ENCODE measurements at regions not wholly inside any gene's neighbourhood (a gene's known extent, or its start where the extent isn't known, plus 50 kb on each side); places are given as distances from the start of the nearest gene placed in this dataset.

- Histone ChIP-seq H3K4me3 (ENCODE audit: low read length) (no peak overlapping the region), H3K27me3 (ENCODE audit: insufficient read depth, low read length) (no peaks in the 10 kb centered on the region), H3K27ac (ENCODE audit: low read depth, low read length) (no peak overlapping the region), H3K9me3 (ENCODE audit: insufficient read depth, low read depth, low read length) (peaks cover 7% of the 10 kb centered on the region), H3K36me3 (ENCODE audit: insufficient read depth, low read length) (no peaks in the 10 kb centered on the region), H3K9ac (ENCODE audit: low read depth, low read length) (no peak overlapping the region), H3K4me1 (ENCODE audit: insufficient read depth, low read length) (no peaks in the 10 kb centered on the region)
- WGBS, result 98% methylated on average over 3 of the region's 3 CpGs
Observed at GRCh38 chr16:24446189-24446588, 93.2 kb upstream of the RBBP6 start.

GRCh38 chr16:24452724-24453123 lies 86.6 kb upstream of the RBBP6 start:
- H3K27ac ChIP-seq (ENCODE audit: low read depth, low read length), result no peak overlapping the region
- 93% methylated on average over 3 of the region's 3 CpGs for whole genome bisulfite sequencing
- no peaks in the 10 kb centered on the region for H3K9me3 ChIP-seq (ENCODE audit: insufficient read depth, low read depth, low read length)
- H3K36me3 ChIP-seq (ENCODE audit: insufficient read depth, low read length), result no peaks in the 10 kb centered on the region
- H3K9ac ChIP-seq (ENCODE audit: low read depth, low read length), result no peak overlapping the region
- no peaks in the 10 kb centered on the region for H3K27me3 ChIP-seq (ENCODE audit: insufficient read depth, low read length)
- no peak overlapping the region for H3K4me3 ChIP-seq (ENCODE audit: low read length)
- no peaks in the 10 kb centered on the region for H3K4me1 ChIP-seq (ENCODE audit: insufficient read depth, low read length)

GRCh38 chr16:24463196-24463945 lies 76.0 kb upstream of the RBBP6 start:
- H3K4me1 ChIP-seq (ENCODE audit: insufficient read depth, low read length), result peaks cover 8% of the 10 kb centered on the region; the same call in 1 of the 2 replicates
- no peak overlapping the region for H3K4me3 ChIP-seq (ENCODE audit: low read length)
- H3K36me3 ChIP-seq (ENCODE audit: insufficient read depth, low read length), result no peaks in the 10 kb centered on the region
- no peak overlapping the region for H3K27ac ChIP-seq (ENCODE audit: low read depth, low read length)
- 0 out of 2 replicates have a peak, but pooled peaks cover 2% of the 10 kb centered on the region for H3K9me3 ChIP-seq (ENCODE audit: insufficient read depth, low read depth, low read length)
- 66% methylated on average over 10 of the region's 10 CpGs for WGBS
- no peaks in the 10 kb centered on the region for H3K27me3 ChIP-seq (ENCODE audit: insufficient read depth, low read length)
- H3K9ac ChIP-seq (ENCODE audit: low read depth, low read length), result no peak overlapping the region

GRCh38 chr16:24471561-24472350 lies 67.6 kb upstream of the RBBP6 start:
- no peak overlapping the region for H3K9ac ChIP-seq (ENCODE audit: low read depth, low read length)
- H3K27me3 ChIP-seq (ENCODE audit: insufficient read depth, low read length), result no peaks in the 10 kb centered on the region
- no peaks in the 10 kb centered on the region for H3K4me1 ChIP-seq (ENCODE audit: insufficient read depth, low read length)
- H3K4me3 ChIP-seq (ENCODE audit: low read length), result no peak overlapping the region
- H3K27ac ChIP-seq (ENCODE audit: low read depth, low read length), result no peak overlapping the region
- no peaks in the 10 kb centered on the region for H3K36me3 ChIP-seq (ENCODE audit: insufficient read depth, low read length)
- H3K9me3 ChIP-seq (ENCODE audit: insufficient read depth, low read depth, low read length), result no peaks in the 10 kb centered on the region; the same call in 1 of the 2 replicates
- 79% methylated on average over 7 of the region's 7 CpGs for WGBS

GRCh38 chr16:24477492-24477891 lies 61.9 kb upstream of the RBBP6 start:
- Histone ChIP-seq H3K9me3 (ENCODE audit: insufficient read depth, low read depth, low read length) (no peaks in the 10 kb centered on the region; the same call in 1 of the 2 replicates), H3K27me3 (ENCODE audit: insufficient read depth, low read length) (peaks cover 52% of the 10 kb centered on the region), H3K4me1 (ENCODE audit: insufficient read depth, low read length) (peaks cover 3% of the 10 kb centered on the region), H3K27ac (ENCODE audit: low read depth, low read length) (no peak overlapping the region), H3K36me3 (ENCODE audit: insufficient read depth, low read length) (no peaks in the 10 kb centered on the region), H3K9ac (ENCODE audit: low read depth, low read length) (no peak overlapping the region), H3K4me3 (ENCODE audit: low read length) (no peak overlapping the region)
- 90% methylated on average over 6 of the region's 6 CpGs for WGBS

GRCh38 chr16:24478401-24478800 lies 61.0 kb upstream of the RBBP6 start:
- no peak overlapping the region for H3K27ac ChIP-seq (ENCODE audit: low read depth, low read length)
- H3K9ac ChIP-seq (ENCODE audit: low read depth, low read length), result no peak overlapping the region
- no peaks in the 10 kb centered on the region; the same call in 1 of the 2 replicates for H3K9me3 ChIP-seq (ENCODE audit: insufficient read depth, low read depth, low read length)
- H3K27me3 ChIP-seq (ENCODE audit: insufficient read depth, low read length), result peaks cover 58% of the 10 kb centered on the region
- H3K4me3 ChIP-seq (ENCODE audit: low read length), result no peak overlapping the region
- WGBS, result 90% methylated on average over 7 of the region's 7 CpGs
- peaks cover 10% of the 10 kb centered on the region for H3K4me1 ChIP-seq (ENCODE audit: insufficient read depth, low read length)
- no peaks in the 10 kb centered on the region for H3K36me3 ChIP-seq (ENCODE audit: insufficient read depth, low read length)

GRCh38 chr16:24482681-24483202 lies 56.6 kb upstream of the RBBP6 start:
- H3K27me3 ChIP-seq (ENCODE audit: insufficient read depth, low read length), result peaks cover 85% of the 10 kb centered on the region
- no peak overlapping the region for H3K9ac ChIP-seq (ENCODE audit: low read depth, low read length)
- no peak overlapping the region; the same call in 1 of the 2 replicates for H3K27ac ChIP-seq (ENCODE audit: low read depth, low read length)
- no peak overlapping the region for H3K4me3 ChIP-seq (ENCODE audit: low read length)
- WGBS, result 3% methylated on average over 4 of the region's 4 CpGs
- H3K36me3 ChIP-seq (ENCODE audit: insufficient read depth, low read length), result no peaks in the 10 kb centered on the region
- peaks cover 12% of the 10 kb centered on the region for H3K4me1 ChIP-seq (ENCODE audit: insufficient read depth, low read length)
- H3K9me3 ChIP-seq (ENCODE audit: insufficient read depth, low read depth, low read length), result 0 out of 2 replicates have a peak, but pooled peaks cover under 1% of the 10 kb centered on the region

- H3K27me3 ChIP-seq (ENCODE audit: insufficient read depth, low read length), result peaks cover 54% of the 10 kb centered on the region
- H3K36me3 ChIP-seq (ENCODE audit: insufficient read depth, low read length), result no peaks in the 10 kb centered on the region
- WGBS, result 83% methylated on average over 1 of the region's 2 CpGs
- 0 out of 2 replicates have a peak, but pooled peaks cover 2% of the 10 kb centered on the region for H3K9me3 ChIP-seq (ENCODE audit: insufficient read depth, low read depth, low read length)
- H3K9ac ChIP-seq (ENCODE audit: low read depth, low read length), result no peak overlapping the region
- peaks cover 6% of the 10 kb centered on the region; the same call in 1 of the 2 replicates for H3K4me1 ChIP-seq (ENCODE audit: insufficient read depth, low read length)
- no peak overlapping the region for H3K27ac ChIP-seq (ENCODE audit: low read depth, low read length)
- H3K4me3 ChIP-seq (ENCODE audit: low read length), result no peak overlapping the region
Observed at GRCh38 chr16:24488045-24488444, 51.3 kb upstream of the RBBP6 start.

Measured in HUES64 (cell line).